ENCODE measurements at regions not wholly inside any gene's neighbourhood (a gene's known extent, or its start where the extent isn't known, plus 50 kb on each side); places are given as distances from the start of the nearest gene placed in this dataset.

GRCh38 chr9:118306801-118307200 lies 602.6 kb downstream of the TLR4 start:
- Histone ChIP-seq H3K4me3 (ENCODE audit: low read depth, low read length, poor library complexity, severe bottlenecking) (no peak overlapping the region), H3K9me3 (ENCODE audit: low read length) (no peaks in the 10 kb centered on the region), H3F3A (ENCODE audit: insufficient read depth, low read length) (no peaks in the 10 kb centered on the region), H3K9ac (ENCODE audit: low read length) (no peak overlapping the region), H3K4me2 (ENCODE audit: low read length) (no peak overlapping the region), H3K27ac (ENCODE audit: low read depth, low read length, poor library complexity, severe bottlenecking) (no peak overlapping the region), H4K20me1 (ENCODE audit: insufficient read depth, low read length) (no peaks in the 10 kb centered on the region), H3K4me1 (ENCODE audit: insufficient read depth, low read length, severe bottlenecking) (no peaks in the 10 kb centered on the region), H2AFZ (ENCODE audit: low read length) (no peak overlapping the region), H3K36me3 (ENCODE audit: insufficient read depth, low read length) (no peaks in the 10 kb centered on the region), H3K79me2 (ENCODE audit: insufficient read depth, low read length) (no peaks in the 10 kb centered on the region), H3K27me3 (ENCODE audit: insufficient read depth, low read length) (no peaks in the 10 kb centered on the region), H3K9me2 (ENCODE audit: low read depth, low read length) (no peaks in the 10 kb centered on the region)
- TF ChIP-seq EZH2 (IDR thresholded peaks at IDR 0.05; ENCODE audit: borderline replicate concordance, low read length) = no peak
- no peak for TF ChIP-seq CTCF (IDR thresholded peaks at IDR 0.05; ENCODE audit: low read length)

GRCh38 chr9:118313965-118314364 lies 609.8 kb downstream of the TLR4 start:
- no peaks in the 10 kb centered on the region for H4K20me1 ChIP-seq (ENCODE audit: insufficient read depth, low read length)

GRCh38 chr9:118316831-118317343 lies 612.7 kb downstream of the TLR4 start:
- TF ChIP-seq CTCF (IDR thresholded peaks at IDR 0.05; ENCODE audit: low read length) (no peak), EZH2 (IDR thresholded peaks at IDR 0.05; ENCODE audit: borderline replicate concordance, low read length) (no peak)
- Histone ChIP-seq H3K79me2 (ENCODE audit: insufficient read depth, low read length) (no peaks in the 10 kb centered on the region), H3K9ac (ENCODE audit: low read length) (no peak overlapping the region), H3K9me2 (ENCODE audit: low read depth, low read length) (no peaks in the 10 kb centered on the region), H3K4me3 (ENCODE audit: low read depth, low read length, poor library complexity, severe bottlenecking) (no peak overlapping the region), H3K4me1 (ENCODE audit: insufficient read depth, low read length, severe bottlenecking) (no peaks in the 10 kb centered on the region), H3K27me3 (ENCODE audit: insufficient read depth, low read length) (no peaks in the 10 kb centered on the region), H3K27ac (ENCODE audit: low read depth, low read length, poor library complexity, severe bottlenecking) (no peak overlapping the region), H3K9me3 (ENCODE audit: low read length) (no peaks in the 10 kb centered on the region), H3K4me2 (ENCODE audit: low read length) (no peak overlapping the region), H2AFZ (ENCODE audit: low read length) (no peak overlapping the region), H3K36me3 (ENCODE audit: insufficient read depth, low read length) (no peaks in the 10 kb centered on the region), H4K20me1 (ENCODE audit: insufficient read depth, low read length) (no peaks in the 10 kb centered on the region), H3F3A (ENCODE audit: insufficient read depth, low read length) (no peaks in the 10 kb centered on the region)

More at GRCh38 chr9:118313965-118314364, 609.8 kb downstream of the TLR4 start:
- H3K4me3 ChIP-seq (ENCODE audit: low read depth, low read length, poor library complexity, severe bottlenecking) = no peak overlapping the region
- no peaks in the 10 kb centered on the region for H3K4me1 ChIP-seq (ENCODE audit: insufficient read depth, low read length, severe bottlenecking)
- H3K9me3 ChIP-seq (ENCODE audit: low read length) = no peaks in the 10 kb centered on the region
- no peaks in the 10 kb centered on the region for H3F3A ChIP-seq (ENCODE audit: insufficient read depth, low read length)
- H3K27ac ChIP-seq (ENCODE audit: low read depth, low read length, poor library complexity, severe bottlenecking) = no peak overlapping the region
- no peaks in the 10 kb centered on the region for H3K9me2 ChIP-seq (ENCODE audit: low read depth, low read length)
- H2AFZ ChIP-seq (ENCODE audit: low read length) = no peak overlapping the region
- H3K36me3 ChIP-seq (ENCODE audit: insufficient read depth, low read length) = no peaks in the 10 kb centered on the region
- no peak overlapping the region for H3K4me2 ChIP-seq (ENCODE audit: low read length)
- H3K9ac ChIP-seq (ENCODE audit: low read length) = no peak overlapping the region
- H3K27me3 ChIP-seq (ENCODE audit: insufficient read depth, low read length) = no peaks in the 10 kb centered on the region
- no peak for TF ChIP-seq CTCF (IDR thresholded peaks at IDR 0.05; ENCODE audit: low read length)
- no peak for TF ChIP-seq EZH2 (IDR thresholded peaks at IDR 0.05; ENCODE audit: borderline replicate concordance, low read length)
- no peaks in the 10 kb centered on the region for H3K79me2 ChIP-seq (ENCODE audit: insufficient read depth, low read length)

Measured in OCI-LY1 (cell line).